Right ventricle myocardium superior (tissue), 1 donor: ENCODE measurements at regions not wholly inside any gene's neighbourhood (a gene's known extent, or its start where the extent isn't known, plus 50 kb on each side); places are given as distances from the start of the nearest gene placed in this dataset.
"Not testable (repeated sequence)": the region's sequence is repeated elsewhere in the genome, so short reads cannot be mapped to it uniquely, and the experiment has no call there.

Experiments
- ATAC-seq: fragments of 200-7000 bp; cut with Tn5 transposase; one replicate; pipeline ENCODE4 v1.9.1; 2020; ENCODE audit warnings: mild to moderate bottlenecking; ENCODE audit not compliant: poor library complexity
- DNase-seq: peaks from one replicate; pipeline ENCODE4 v3.0.0-alpha.2; 2020
- intact Hi-C: fragments of 100-400 bp; cut with DNase I; formaldehyde crosslinking; loops from one replicate; pipeline ENCODE4 v1.11.2; 2022
- donor health status: DM: no; HTN: yes; CAD: no; lungs with severe emphysema.

GRCh38 chr9:62655705-62656104 lies 1465.9 kb downstream of the SPATA31A7 start:
- DNase-seq, intact Hi-C loops, ATAC-seq: not testable (repeated sequence)

- intact Hi-C loops, DNase-seq, ATAC-seq: not testable (repeated sequence)
These were observed 1473.1 kb downstream of the SPATA31A7 start for GRCh38 chr9:62662733-62663507.

GRCh38 chr9:62663512-62663911 lies 1473.7 kb downstream of the SPATA31A7 start:
- ATAC-seq, intact Hi-C loops, DNase-seq: not testable (repeated sequence)

- intact Hi-C loops, ATAC-seq: not testable (repeated sequence)
These were observed 1477.4 kb downstream of the SPATA31A7 start for GRCh38 chr9:62667137-62667824.

GRCh38 chr9:62677016-62677415 lies 1487.2 kb downstream of the SPATA31A7 start:
- not testable (repeated sequence) for ATAC-seq, DNase-seq

More at GRCh38 chr9:62667137-62667824, 1477.4 kb downstream of the SPATA31A7 start:
- DNase-seq = not testable (repeated sequence)

GRCh38 chr9:62678336-62678735 lies 1488.5 kb downstream of the SPATA31A7 start:
- DNase-seq, intact Hi-C loops, ATAC-seq: not testable (repeated sequence)

More at GRCh38 chr9:62677016-62677415, 1487.2 kb downstream of the SPATA31A7 start:
- intact Hi-C loops = not testable (repeated sequence)

GRCh38 chr9:62679020-62679419 lies 1489.2 kb downstream of the SPATA31A7 start:
- DNase-seq, intact Hi-C loops, ATAC-seq: not testable (repeated sequence)

GRCh38 chr9:62684833-62685647 lies 1495.2 kb downstream of the SPATA31A7 start:
- ATAC-seq, intact Hi-C loops, DNase-seq: not testable (repeated sequence)

GRCh38 chr9:62686313-62686712 lies 1496.5 kb downstream of the SPATA31A7 start:
- ATAC-seq, intact Hi-C loops, DNase-seq: not testable (repeated sequence)

GRCh38 chr9:62693019-62693418 lies 1503.2 kb downstream of the SPATA31A7 start:
- intact Hi-C loops, ATAC-seq, DNase-seq: not testable (repeated sequence)

- ATAC-seq, intact Hi-C loops: not testable (repeated sequence)
- peak; percentile 17 for DNase-seq
These were observed 1521.5 kb downstream of the SPATA31A7 start for GRCh38 chr9:62711317-62711716.

- intact Hi-C loops, ATAC-seq: not testable (repeated sequence)
These were observed 1535.7 kb downstream of the SPATA31A7 start for GRCh38 chr9:62725580-62725979.

GRCh38 chr9:62730229-62731000 lies 1540.6 kb downstream of the SPATA31A7 start:
- intact Hi-C loops, ATAC-seq, DNase-seq: not testable (repeated sequence)

More at GRCh38 chr9:62725580-62725979, 1535.7 kb downstream of the SPATA31A7 start:
- DNase-seq = not testable (repeated sequence)

GRCh38 chr9:62731015-62731414 lies 1541.2 kb downstream of the SPATA31A7 start:
- ATAC-seq, DNase-seq, intact Hi-C loops: not testable (repeated sequence)

- ATAC-seq, intact Hi-C loops, DNase-seq: not testable (repeated sequence)
These were observed 1547.3 kb downstream of the SPATA31A7 start for GRCh38 chr9:62737004-62737606.

- DNase-seq, intact Hi-C loops, ATAC-seq: not testable (repeated sequence)
These were observed 1548.1 kb downstream of the SPATA31A7 start for GRCh38 chr9:62737915-62738314.
